Natural killer cell (primary cell): ENCODE measurements at regions not wholly inside any gene's neighbourhood (a gene's known extent, or its start where the extent isn't known, plus 50 kb on each side); places are given as distances from the start of the nearest gene placed in this dataset.

ENCODE experiments used
- ATAC-seq, 3 donors: fragments of 150-1000 bp in 2 of 3; fragments of 200-7000 bp in 1 of 3; cut with Tn5 transposase; 1 replicate in 1 of 3; 2 replicates in 2 of 3; pipeline ENCODE4 v1.10.0; 2021; ENCODE audit warnings: mild to moderate bottlenecking in 2 of 3, moderate library complexity in 2 of 3
- DNase-seq, 2 donors: peaks; one replicate each; pipeline versions ENCODE4 v3.0.0 to v3.0.0-alpha.2; 2013 to 2021; ENCODE audit warnings: mixed read lengths in 1 of 2
- H3K27ac ChIP-seq: one replicate; pipeline ENCODE4 v1.5.1; 2013; ENCODE audit warnings: mild to moderate bottlenecking, low read length
- H3K27me3 ChIP-seq: one replicate; pipeline ENCODE4 v1.6.1; 2013; ENCODE audit warnings: low read length; ENCODE audit not compliant: control insufficient read depth, insufficient read depth
- H3K36me3 ChIP-seq: one replicate; pipeline ENCODE4 v1.6.1; 2013; ENCODE audit warnings: low read length; ENCODE audit not compliant: control insufficient read depth, insufficient read depth
- H3K4me1 ChIP-seq: one replicate; pipeline ENCODE4 v1.6.1; 2013; ENCODE audit warnings: low read length; ENCODE audit not compliant: control insufficient read depth, insufficient read depth
- H3K4me3 ChIP-seq: one replicate; pipeline ENCODE4 v1.5.1; 2013; ENCODE audit warnings: low read length
- H3K9me3 ChIP-seq: one replicate; pipeline ENCODE4 v1.6.1; 2013; ENCODE audit warnings: low read length; ENCODE audit not compliant: control insufficient read depth, insufficient read depth
- H3K27ac Mint-ChIP-seq, 2 donors: one replicate each; pipeline ENCODE4 v1.8.0; 2022; ENCODE audit warnings: mild to moderate bottlenecking in 2 of 2, mixed read lengths in 2 of 2, moderate library complexity in 1 of 2
- H3K27me3 Mint-ChIP-seq, 2 donors: one replicate each; pipeline ENCODE4 v1.8.0; 2022; ENCODE audit warnings: low read depth in 2 of 2, mixed read lengths in 2 of 2
- H3K36me3 Mint-ChIP-seq: one replicate; pipeline ENCODE4 v1.8.0; 2022; ENCODE audit warnings: mixed read lengths
- H3K4me1 Mint-ChIP-seq, 2 donors: one replicate each; pipeline ENCODE4 v1.8.0; 2022; ENCODE audit warnings: mixed read lengths in 2 of 2
- H3K4me3 Mint-ChIP-seq: one replicate; pipeline ENCODE4 v1.8.0; 2022; ENCODE audit warnings: mild to moderate bottlenecking, moderate library complexity, mixed read lengths
- H3K9me3 Mint-ChIP-seq, 2 donors: one replicate each; pipeline ENCODE4 v1.8.0; 2022; ENCODE audit warnings: mixed read lengths in 2 of 2
- WGBS: methylation state at CpG from one replicate; pipeline ENCODE4 v1.1.7; 2013; ENCODE audit warnings: missing lambda C conversion rate; ENCODE audit not compliant: insufficient coverage; 5-methylcytosine and 5-hydroxymethylcytosine counted together
- intact Hi-C: fragments of 100-400 bp; cut with micrococcal nuclease; formaldehyde crosslinking; loops from one replicate; pipeline ENCODE4 v1.14.2; 2022
- TF ChIP-seq, protein P1 (sequence below): fragments of 200-600 bp; IDR thresholded peaks from one replicate; pipeline ENCODE4 v1.8.0; 2022; ENCODE audit warnings: antibody characterized with exemption

DNA sequence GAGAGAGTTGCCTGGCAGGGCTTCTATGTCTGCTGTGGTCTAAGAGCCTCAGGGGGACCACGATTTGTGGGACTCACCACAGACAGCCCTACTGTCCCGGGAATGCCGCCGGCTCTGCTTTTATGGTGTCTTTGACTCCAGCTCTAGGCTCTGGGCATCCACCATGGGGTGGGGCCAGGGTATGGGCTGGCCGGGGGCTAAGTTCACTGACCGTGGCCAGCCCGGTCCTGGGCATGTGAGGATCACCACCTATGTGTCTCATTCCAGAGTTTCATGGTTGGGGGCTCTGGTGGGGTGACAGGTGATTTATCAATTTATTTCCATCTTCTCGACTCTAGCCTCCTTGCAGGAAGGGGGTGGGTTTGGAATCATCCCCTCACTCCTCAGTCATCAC lies 139.4 kb downstream of the GADD45G start:
- H3K36me3 Mint-ChIP-seq: no peaks in the 10 kb centered on the region
- TF ChIP-seq, protein P1, sequence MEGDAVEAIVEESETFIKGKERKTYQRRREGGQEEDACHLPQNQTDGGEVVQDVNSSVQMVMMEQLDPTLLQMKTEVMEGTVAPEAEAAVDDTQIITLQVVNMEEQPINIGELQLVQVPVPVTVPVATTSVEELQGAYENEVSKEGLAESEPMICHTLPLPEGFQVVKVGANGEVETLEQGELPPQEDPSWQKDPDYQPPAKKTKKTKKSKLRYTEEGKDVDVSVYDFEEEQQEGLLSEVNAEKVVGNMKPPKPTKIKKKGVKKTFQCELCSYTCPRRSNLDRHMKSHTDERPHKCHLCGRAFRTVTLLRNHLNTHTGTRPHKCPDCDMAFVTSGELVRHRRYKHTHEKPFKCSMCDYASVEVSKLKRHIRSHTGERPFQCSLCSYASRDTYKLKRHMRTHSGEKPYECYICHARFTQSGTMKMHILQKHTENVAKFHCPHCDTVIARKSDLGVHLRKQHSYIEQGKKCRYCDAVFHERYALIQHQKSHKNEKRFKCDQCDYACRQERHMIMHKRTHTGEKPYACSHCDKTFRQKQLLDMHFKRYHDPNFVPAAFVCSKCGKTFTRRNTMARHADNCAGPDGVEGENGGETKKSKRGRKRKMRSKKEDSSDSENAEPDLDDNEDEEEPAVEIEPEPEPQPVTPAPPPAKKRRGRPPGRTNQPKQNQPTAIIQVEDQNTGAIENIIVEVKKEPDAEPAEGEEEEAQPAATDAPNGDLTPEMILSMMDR: no peak

DNA sequence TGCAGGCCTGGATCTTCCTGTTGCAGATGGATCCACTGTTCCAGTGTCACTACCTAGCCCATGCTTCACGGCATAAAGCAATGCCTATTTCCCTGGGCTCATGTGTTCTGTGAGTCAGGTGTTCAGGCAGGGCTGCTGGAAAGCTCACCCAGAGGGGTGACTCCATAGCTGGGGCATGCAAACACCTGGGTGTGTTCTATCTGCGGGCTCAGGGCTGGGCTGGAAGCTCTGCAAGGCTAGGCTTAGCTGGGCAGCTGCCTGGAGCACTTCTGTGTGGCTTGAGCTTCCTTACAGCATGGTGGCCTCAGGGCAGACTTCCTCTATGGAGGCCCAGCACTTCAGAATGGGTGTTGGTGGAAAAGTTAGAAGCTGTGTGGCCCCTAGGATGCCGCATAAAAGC lies 139.9 kb downstream of the GADD45G start:
- peaks cover under 1 to 2% of the 10 kb centered on the region in 2 donors for H3K27me3 Mint-ChIP-seq
- ATAC-seq (no peak), DNase-seq (no peak)
- H3K4me1 Mint-ChIP-seq: peaks cover 22 to 31% of the 10 kb centered on the region in 2 donors
- peaks cover 63% of the 10 kb centered on the region for H3K4me1 ChIP-seq
- H3K36me3 ChIP-seq: no peaks in the 10 kb centered on the region
- H3K27ac Mint-ChIP-seq: peak overlapping the region in 1 of 2 donors; percentile 84
- H3K27ac ChIP-seq: peak overlapping the region; percentile 63
- intact Hi-C loops: no loop called here
- no peak overlapping the region for H3K4me3 ChIP-seq
- H3K4me3 Mint-ChIP-seq: peak overlapping the region; percentile 9
- WGBS: 97% methylated on average over 3 of the region's 3 CpGs
- no peaks in the 10 kb centered on the region for H3K9me3 ChIP-seq
- TF ChIP-seq, protein P1: no peak
- H3K9me3 Mint-ChIP-seq: no peaks in the 10 kb centered on the region
- no peaks in the 10 kb centered on the region for H3K36me3 Mint-ChIP-seq
- no peaks in the 10 kb centered on the region for H3K27me3 ChIP-seq

More for the DNA sequence above, 139.4 kb downstream of the GADD45G start:
- no peak for ATAC-seq
- no peaks in the 10 kb centered on the region for H3K36me3 ChIP-seq
- H3K4me1 Mint-ChIP-seq: peaks cover 22 to 27% of the 10 kb centered on the region in 2 donors
- H3K27me3 ChIP-seq: no peaks in the 10 kb centered on the region
- H3K9me3 Mint-ChIP-seq: no peaks in the 10 kb centered on the region
- peaks cover 5 to 7% of the 10 kb centered on the region in 2 donors for H3K27me3 Mint-ChIP-seq
- no peaks in the 10 kb centered on the region for H3K9me3 ChIP-seq
- no peak overlapping the region for H3K4me3 ChIP-seq
- peak in 1 of 2 donors; percentile 20 for DNase-seq
- intact Hi-C loops: no loop called here
- 76% methylated on average over 7 of the region's 8 CpGs for WGBS
- H3K27ac ChIP-seq: peak overlapping the region; percentile 63
- H3K4me1 ChIP-seq: peaks cover 67% of the 10 kb centered on the region
- peak overlapping the region; percentile 77 to 84 for H3K27ac Mint-ChIP-seq
- peak overlapping the region; percentile 9 for H3K4me3 Mint-ChIP-seq

DNA sequence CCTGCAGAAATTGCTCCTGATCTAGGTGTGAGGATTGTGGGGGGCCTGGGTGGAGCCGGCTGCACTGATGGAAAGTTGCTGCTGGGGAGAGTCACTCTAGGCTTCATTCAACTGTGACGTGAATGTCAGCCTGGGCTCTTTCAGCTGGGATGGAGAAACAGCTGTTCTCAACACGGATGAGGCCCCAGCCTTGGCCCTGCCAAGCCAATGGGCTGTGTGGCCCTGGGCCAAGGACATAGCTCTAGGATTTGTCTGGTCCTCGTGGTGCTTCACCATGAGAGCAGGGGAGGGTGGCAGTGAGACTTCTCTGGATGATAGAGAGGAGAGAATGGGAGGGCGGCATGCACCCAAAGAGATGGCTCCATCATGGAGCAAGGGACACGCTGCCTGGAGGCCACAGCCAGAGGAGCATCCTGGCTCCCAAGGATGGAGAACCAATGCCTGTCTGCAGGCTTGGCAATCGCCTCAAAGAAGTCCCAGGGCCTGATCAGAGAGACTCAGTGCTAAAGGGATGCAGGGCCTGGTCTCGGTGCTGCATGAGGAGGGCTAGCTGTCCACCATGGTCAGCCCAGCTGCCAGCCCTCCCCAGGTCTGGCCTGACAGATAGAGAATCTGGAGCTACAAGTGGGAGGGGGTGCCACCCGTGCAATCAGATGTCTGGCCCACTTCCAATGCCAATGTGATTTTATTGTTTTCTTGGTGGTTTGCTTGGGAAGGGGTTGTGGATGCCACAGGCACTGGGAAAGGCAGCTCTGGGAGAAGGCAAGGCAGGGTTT lies 141.0 kb downstream of the GADD45G start:
- H3K4me1 Mint-ChIP-seq: peaks cover 18 to 27% of the 10 kb centered on the region in 2 donors
- no peaks in the 10 kb centered on the region for H3K27me3 Mint-ChIP-seq
- no peak overlapping the region for H3K4me3 Mint-ChIP-seq
- Histone ChIP-seq H3K4me1 (peaks cover 53% of the 10 kb centered on the region), H3K27ac (no peak overlapping the region), H3K36me3 (no peaks in the 10 kb centered on the region), H3K9me3 (no peaks in the 10 kb centered on the region), H3K27me3 (no peaks in the 10 kb centered on the region), H3K4me3 (no peak overlapping the region)
- no peak overlapping the region for H3K27ac Mint-ChIP-seq
- intact Hi-C loops: no loop called here
- H3K9me3 Mint-ChIP-seq: no peaks in the 10 kb centered on the region
- 91% methylated on average over 9 of the region's 9 CpGs for WGBS
- DNase-seq (no peak), ATAC-seq (no peak)
- no peaks in the 10 kb centered on the region for H3K36me3 Mint-ChIP-seq
- TF ChIP-seq, protein P1: no peak
